DMS79 (cell line): ENCODE measurements at regions not wholly inside any gene's neighbourhood (a gene's known extent, or its start where the extent isn't known, plus 50 kb on each side); places are given as distances from the start of the nearest gene placed in this dataset.
"Not testable (repeated sequence)": the region's sequence is repeated elsewhere in the genome, so short reads cannot be mapped to it uniquely, and the experiment has no call there.

Experiments
- DNase-seq: peaks from one replicate; lab custom pipeline; 2025; lab: John Stamatoyannopoulos, UW

DNA sequence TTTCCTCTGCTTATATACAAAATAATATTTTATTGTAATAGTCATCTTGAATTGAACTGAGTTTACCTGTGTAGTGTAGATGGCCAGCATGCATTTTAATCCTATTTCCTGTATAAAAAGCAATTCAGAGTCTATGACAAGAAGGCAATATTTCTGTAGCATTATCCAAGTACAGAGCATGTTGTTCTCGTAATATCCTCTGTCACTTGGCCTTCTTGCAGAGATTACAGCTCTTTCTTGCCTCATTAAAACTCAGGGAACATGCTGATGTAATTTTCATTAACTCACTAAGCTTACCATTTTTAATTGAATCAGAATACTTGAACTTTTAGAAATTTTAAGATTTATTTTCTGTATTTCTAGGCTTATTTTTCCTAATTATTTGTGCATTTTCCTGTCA lies 203.3 kb upstream of the AGTR1 start:
- DNase-seq: no peak

DNA sequence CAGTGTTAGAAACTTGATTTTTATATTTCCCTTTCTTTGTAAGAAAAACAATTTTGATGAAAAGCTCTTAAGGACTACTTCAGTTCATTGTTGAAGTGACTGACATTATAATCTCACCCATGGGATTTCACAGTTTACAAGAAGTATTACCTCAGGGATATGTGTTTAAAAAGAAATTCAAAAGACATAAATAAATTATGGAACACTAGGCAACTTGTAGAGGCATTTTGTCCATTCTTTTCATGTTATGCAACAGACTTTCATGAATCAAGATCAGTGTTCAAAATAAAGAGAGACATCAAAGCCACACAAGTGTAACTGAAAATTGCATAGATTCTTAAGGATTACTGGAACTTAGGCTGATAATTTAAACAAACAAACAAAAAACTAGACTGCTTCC lies 196.8 kb upstream of the AGTR1 start:
- DNase-seq: no peak

DNA sequence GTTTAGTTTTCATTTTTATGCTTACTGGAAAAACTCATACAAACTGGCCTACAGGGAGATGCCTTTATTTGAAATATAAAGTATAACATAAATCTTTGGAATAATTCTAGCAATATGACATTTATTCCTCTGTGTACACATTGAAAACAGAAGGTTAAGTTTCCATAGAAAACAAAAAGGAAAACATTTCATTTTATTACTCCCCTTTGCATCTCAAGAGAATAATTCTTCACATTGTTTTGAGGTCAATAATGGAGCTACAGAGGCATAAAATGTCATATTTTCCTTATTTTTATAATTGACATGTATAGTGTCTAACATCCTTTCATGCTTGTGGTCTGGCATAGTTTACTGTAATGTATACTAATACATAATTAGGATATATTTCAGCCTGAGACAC lies 187.6 kb upstream of the AGTR1 start:
- DNase-seq: no peak

- DNase-seq: no peak
Measured at GRCh38 chr3:148510561-148510960, 187.1 kb upstream of the AGTR1 start.

GRCh38 chr3:148512648-148513047 lies 185.1 kb upstream of the AGTR1 start:
- no peak for DNase-seq

GRCh38 chr3:148513096-148513543 lies 184.6 kb upstream of the AGTR1 start:
- DNase-seq: no peak

DNA sequence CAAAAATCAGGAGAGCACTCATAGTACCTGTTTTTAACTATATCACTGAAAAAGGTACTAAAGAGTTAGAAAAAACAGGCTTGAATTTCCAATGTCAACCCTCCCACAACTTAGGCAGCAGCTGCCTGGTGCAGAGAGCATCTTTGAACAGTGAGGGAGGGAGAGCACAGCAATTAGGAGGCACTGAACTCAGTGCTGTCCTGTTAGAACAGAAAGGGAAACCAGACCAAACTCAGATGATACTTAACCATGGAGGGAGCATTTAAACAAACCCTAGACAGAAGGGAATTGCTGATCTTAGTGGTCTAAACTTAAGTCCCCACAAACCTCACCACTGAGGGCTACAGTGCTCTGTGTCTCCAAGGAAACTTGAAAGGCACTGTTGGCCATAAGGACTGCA lies 179.2 kb upstream of the AGTR1 start:
- DNase-seq: no peak

DNA sequence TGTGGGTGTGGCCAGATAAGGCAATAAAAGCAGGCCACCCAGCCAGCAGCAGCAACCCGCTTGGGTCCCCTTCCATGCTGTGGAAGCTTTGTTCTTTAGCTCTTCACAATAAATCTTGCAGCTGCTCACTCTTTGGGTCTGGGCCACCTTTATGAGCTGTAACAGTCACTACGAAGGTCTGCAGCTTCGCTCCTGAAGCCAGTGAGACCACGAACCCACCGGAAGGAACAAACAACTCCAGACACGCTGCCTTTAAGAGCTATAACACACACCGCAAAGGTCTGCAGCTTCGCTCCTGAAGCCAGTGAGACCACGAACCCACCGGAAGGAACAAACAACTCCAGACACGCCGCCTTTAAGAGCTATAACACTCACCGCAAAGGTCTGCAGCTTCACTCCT lies 172.1 kb upstream of the AGTR1 start:
- not testable (repeated sequence) for DNase-seq

DNA sequence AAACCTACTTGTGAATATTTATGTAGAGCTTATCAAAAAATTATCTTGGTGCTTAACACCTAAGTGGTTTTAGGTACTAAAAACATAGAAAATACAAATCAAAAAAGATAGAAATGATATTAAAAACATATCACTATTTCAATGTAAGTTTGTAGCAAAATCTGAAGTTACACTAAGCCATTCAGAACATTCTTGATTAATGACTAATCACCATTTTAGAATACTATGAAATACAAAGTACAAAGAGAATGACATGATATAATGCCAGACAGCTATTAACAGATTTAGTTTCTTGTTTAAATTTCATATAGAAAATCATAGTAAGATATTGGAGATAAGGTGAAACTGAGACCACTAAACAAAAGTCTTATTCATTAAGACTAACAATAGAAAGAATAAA lies 169.7 kb upstream of the AGTR1 start:
- no peak for DNase-seq

- no peak for DNase-seq
Measured at GRCh38 chr3:148531836-148532235, 165.9 kb upstream of the AGTR1 start.

DNA sequence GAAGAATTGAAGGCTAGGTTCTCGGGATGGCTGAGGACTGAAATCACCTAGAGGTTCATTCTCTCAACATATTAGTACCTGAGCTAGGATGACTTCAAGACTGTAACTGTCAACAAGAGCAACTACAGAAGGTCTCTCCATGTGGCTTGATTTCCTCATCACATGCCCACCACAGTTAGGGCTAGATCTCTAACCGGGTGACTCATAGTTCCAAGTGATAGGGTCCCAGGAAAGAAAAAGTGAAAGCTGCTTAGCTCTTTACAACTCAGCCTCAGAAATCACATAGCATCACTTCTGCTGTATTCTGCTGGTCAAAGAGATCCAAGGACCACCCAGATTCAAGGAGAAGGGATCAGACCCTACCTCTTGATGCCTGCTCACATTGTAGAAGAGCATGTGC lies 165.4 kb upstream of the AGTR1 start:
- DNase-seq: no peak

DNA sequence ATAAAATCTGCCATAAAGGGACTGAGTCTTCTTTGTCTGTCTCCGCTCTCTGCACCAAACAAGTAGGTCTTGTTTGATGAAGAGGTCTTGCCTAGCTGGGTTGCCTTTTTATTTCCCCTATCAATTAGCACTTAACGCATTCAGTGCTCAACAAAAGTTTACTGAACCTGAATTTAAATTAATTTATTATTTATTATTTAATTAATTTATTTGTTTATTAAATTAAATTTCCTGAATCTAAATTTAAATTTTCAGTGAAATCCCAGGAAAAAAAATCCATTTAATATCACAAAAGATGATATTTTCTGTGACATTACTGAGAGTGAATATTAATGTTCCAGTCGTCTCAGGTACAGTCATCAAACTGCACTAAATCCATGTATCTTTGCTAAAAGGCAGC lies 164.9 kb upstream of the AGTR1 start:
- no peak for DNase-seq

- DNase-seq: no peak
Measured at GRCh38 chr3:148534089-148534988, 163.4 kb upstream of the AGTR1 start.

DNA sequence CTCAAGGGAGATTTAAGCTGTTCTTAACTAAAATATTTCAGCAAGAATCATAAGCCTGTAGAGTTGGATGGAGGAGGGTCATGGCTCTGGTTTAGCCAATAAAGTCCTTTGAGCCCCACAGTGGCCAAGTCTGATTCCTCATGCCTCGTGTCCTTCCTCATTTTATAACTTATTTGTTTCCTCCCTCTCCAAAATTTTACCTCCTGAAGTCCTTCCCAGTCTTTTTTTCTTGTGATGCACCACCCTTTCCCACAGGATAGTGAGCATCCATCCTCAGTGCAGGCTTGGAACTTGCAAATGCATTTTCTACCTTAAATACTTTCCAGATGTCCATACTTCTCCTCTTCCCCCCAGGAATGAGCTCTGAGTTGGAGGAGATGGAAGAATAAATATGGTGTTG lies 162.7 kb upstream of the AGTR1 start:
- no peak for DNase-seq

- no peak for DNase-seq
Measured at GRCh38 chr3:148540266-148540665, 157.4 kb upstream of the AGTR1 start.

GRCh38 chr3:148540851-148541250 lies 156.9 kb upstream of the AGTR1 start:
- DNase-seq: no peak

DNA sequence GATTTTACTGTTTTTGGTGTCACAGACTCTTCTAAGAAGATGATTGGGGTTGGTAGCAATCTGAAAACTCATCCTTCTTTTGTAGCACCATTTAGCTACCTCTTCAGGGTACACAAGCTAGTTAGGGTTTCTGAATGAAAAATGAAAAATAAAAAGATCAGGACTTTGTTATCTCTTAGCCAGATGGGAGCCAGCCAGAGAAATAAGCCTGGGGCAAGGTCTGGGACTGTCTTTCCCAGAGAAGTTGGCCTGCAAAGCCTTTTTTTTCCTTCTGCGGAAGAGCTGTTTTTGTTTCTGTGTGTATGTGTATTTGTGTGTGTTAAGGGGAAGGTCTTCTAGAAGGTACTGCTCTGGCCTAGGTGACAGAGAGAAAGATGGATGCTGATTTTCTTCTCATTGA lies 150.7 kb upstream of the AGTR1 start:
- DNase-seq: no peak

GRCh38 chr3:148551767-148552260 lies 145.9 kb upstream of the AGTR1 start:
- DNase-seq: no peak

- no peak for DNase-seq
Measured at GRCh38 chr3:148554367-148554766, 143.3 kb upstream of the AGTR1 start.

GRCh38 chr3:148556664-148557063 lies 141.0 kb upstream of the AGTR1 start:
- no peak for DNase-seq

DNA sequence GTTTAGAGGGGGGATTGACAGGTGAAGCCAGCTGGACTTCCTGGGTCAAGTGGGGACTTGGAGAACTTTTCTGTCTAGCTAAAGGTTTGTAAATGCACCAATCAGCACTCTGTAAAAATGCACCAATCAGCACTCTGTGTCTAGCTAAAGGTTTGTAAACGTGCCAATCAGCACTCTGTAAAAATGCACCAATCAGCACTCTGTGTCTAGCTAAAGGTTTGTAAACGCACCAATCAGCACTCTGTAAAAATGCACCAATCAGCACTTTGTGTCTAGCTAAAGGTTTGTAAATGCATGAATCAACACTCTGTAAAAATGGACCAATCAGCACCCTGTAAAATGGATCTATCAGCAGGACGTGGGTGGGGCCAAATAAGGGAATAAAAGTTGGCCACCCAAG lies 120.1 kb upstream of the AGTR1 start:
- DNase-seq: not testable (repeated sequence)

DNA sequence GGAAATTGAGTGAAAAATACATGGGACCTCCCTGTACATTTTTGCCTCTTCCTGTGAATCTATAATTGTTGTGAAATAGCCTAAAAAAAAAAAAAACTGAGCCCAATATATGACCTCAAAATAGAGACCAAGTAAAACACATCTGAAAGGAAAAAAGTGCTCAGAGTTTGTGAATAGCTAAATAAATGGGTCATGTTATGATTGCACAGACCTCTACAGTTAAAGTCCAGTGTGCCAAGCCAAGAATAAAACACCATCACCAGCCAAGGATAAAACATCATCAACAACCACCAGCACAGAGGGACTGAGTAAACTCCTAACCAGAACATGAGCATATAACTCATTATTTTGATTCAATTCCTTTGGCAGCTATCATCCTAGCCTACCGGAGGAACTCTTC lies 115.6 kb upstream of the AGTR1 start:
- DNase-seq: no peak

DNA sequence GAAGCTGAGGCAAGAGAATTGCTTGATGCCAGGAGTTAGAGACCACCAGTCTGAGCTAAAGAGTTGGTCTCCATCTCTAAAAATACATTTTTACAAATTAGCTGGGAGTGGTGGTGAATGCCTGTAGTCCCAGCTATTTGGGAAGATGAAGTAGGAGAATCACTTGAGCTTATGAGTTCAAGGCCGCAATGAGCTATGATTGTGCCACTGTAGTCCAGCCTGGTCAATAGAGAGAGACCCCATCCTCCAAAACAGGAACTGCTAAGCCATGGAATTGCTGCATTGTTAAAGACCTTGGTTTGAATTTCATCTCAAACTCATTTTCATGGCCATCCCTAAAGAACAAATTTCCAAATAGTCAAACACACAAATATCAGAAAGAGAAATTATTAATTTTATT lies 113.9 kb upstream of the AGTR1 start:
- DNase-seq: no peak

- no peak for DNase-seq
Measured at GRCh38 chr3:148584438-148584837, 113.3 kb upstream of the AGTR1 start.
